DOHH2 (cell line): ENCODE measurements at regions not wholly inside any gene's neighbourhood (a gene's known extent, or its start where the extent isn't known, plus 50 kb on each side); places are given as distances from the start of the nearest gene placed in this dataset.

Experiments
- CTCF ChIP-seq: fragments of 200-600 bp; sonication (generic); IDR thresholded peaks from one replicate; pipeline ENCODE4 v1.5.1; 2014; ENCODE audit warnings: antibody characterized with exemption, mild to moderate bottlenecking, low read depth, low read length; ENCODE audit not compliant: poor library complexity, severe bottlenecking
- EZH2phosphoT487 ChIP-seq: fragments of 200-600 bp; sonication (generic); IDR thresholded peaks from 2 replicates; pipeline ENCODE4 v1.6.1; 2017; ENCODE audit warnings: borderline replicate concordance, mild to moderate bottlenecking, antibody characterized with exemption, low read length, moderate library complexity, mixed read lengths

DNA sequence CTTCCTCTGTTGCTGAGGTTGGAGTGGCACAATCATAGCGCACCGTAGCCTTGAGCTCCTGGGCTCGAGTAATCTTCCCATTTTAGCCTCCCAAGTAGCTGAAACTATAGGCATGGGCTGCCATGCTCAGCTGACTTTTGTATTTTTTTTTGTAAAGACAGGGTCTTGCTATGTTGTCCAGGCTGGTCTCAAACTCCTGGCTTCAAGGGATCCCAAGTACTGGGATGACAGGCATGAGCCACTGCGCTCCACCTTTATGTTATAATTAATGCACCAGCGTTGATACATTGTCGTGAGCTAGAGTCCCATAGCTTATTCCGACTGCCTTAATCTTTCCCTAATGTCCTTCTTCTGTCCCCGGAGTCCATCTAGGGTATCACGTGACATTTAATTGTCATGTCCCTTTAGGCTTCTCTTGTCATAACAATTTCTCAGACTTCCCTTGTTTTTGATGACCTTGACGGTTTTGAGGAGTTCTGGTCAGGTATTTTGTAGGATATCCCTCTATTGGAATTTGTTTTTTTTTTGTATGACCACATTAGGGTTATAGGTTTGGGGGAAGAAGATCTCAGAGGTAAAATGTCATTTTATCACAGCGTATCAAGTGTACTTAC is 63.9 kb downstream of the CEBPB start:
- no peak for TF ChIP-seq CTCF
- TF ChIP-seq EZH2phosphoT487 = no peak
